OCI-LY1 (cell line): ENCODE measurements at regions not wholly inside any gene's neighbourhood (a gene's known extent, or its start where the extent isn't known, plus 50 kb on each side); places are given as distances from the start of the nearest gene placed in this dataset.

Source experiments
- H2AFZ ChIP-seq: fragments of 200-600 bp; sonication (generic), shearing (Covaris generic); 2 replicates; pipeline ENCODE4 v1.6.0; 2014; ENCODE audit warnings: antibody characterized with exemption, mild to moderate bottlenecking, low read length
- H3F3A ChIP-seq: fragments of 200-600 bp; sonication (generic), shearing (Covaris generic); 2 replicates; pipeline ENCODE4 v1.6.0; 2014; ENCODE audit warnings: mild to moderate bottlenecking, antibody characterized with exemption, low read length, moderate library complexity; ENCODE audit not compliant: insufficient read depth
- H3K27ac ChIP-seq: fragments of 200-600 bp; sonication (generic); 2 replicates; pipeline ENCODE4 v1.5.1; 2014; ENCODE audit warnings: low read length, mixed run types, mild to moderate bottlenecking, low read depth; ENCODE audit not compliant: poor library complexity, severe bottlenecking
- H3K27me3 ChIP-seq: fragments of 200-600 bp; sonication (generic); 2 replicates; pipeline ENCODE4 v1.6.0; 2014; ENCODE audit warnings: antibody characterized with exemption, mild to moderate bottlenecking, low read length, moderate library complexity; ENCODE audit not compliant: insufficient read depth
- H3K36me3 ChIP-seq: fragments of 200-600 bp; sonication (generic); 2 replicates; pipeline ENCODE4 v1.6.1; 2014; ENCODE audit warnings: mild to moderate bottlenecking, antibody characterized with exemption, low read length, moderate library complexity, mixed read lengths; ENCODE audit not compliant: insufficient read depth
- H3K4me1 ChIP-seq: fragments of 200-600 bp; sonication (generic); 2 replicates; pipeline ENCODE4 v1.5.1; 2014; ENCODE audit warnings: mild to moderate bottlenecking, low read length, moderate library complexity; ENCODE audit not compliant: insufficient read depth, severe bottlenecking
- H3K4me2 ChIP-seq: fragments of 200-600 bp; sonication (generic), shearing (Covaris generic); 2 replicates; pipeline ENCODE4 v1.6.1; 2014; ENCODE audit warnings: low read length
- H3K4me3 ChIP-seq: fragments of 200-600 bp; sonication (generic); 2 replicates; pipeline ENCODE4 v1.5.1; 2014; ENCODE audit warnings: low read length, low read depth, mild to moderate bottlenecking, mixed read lengths; ENCODE audit not compliant: poor library complexity, severe bottlenecking
- H3K79me2 ChIP-seq: fragments of 200-600 bp; shearing (Covaris generic); 2 replicates; pipeline ENCODE4 v1.6.1; 2016; ENCODE audit warnings: mixed run types, low read length, mixed read lengths; ENCODE audit not compliant: insufficient read depth
- H3K9ac ChIP-seq: fragments of 200-600 bp; sonication (generic), shearing (Covaris generic); 2 replicates; pipeline ENCODE4 v1.6.1; 2014; ENCODE audit warnings: mild to moderate bottlenecking, low read length, mixed read lengths
- H3K9me2 ChIP-seq: fragments of 200-600 bp; sonication (generic), shearing (Covaris generic); 2 replicates; pipeline ENCODE4 v1.6.1; 2014; ENCODE audit warnings: low read depth, mild to moderate bottlenecking, low read length, mixed read lengths
- H3K9me3 ChIP-seq: fragments of 200-600 bp; shearing (Covaris generic); 2 replicates; pipeline ENCODE4 v1.6.1; 2014; ENCODE audit warnings: low read length, mixed read lengths
- H4K20me1 ChIP-seq: fragments of 200-600 bp; sonication (generic), shearing (Covaris generic); 2 replicates; pipeline ENCODE4 v1.6.0; 2016; ENCODE audit warnings: mild to moderate bottlenecking, low read length; ENCODE audit not compliant: insufficient read depth
- CTCF ChIP-seq: fragments of 200-600 bp; sonication (generic), shearing (Covaris generic); IDR thresholded peaks from 2 replicates; pipeline ENCODE4 v1.5.1; 2017; ENCODE audit warnings: mild to moderate bottlenecking, antibody characterized with exemption, low read length, moderate library complexity, mixed read lengths
- EZH2 ChIP-seq: fragments of 200-600 bp; sonication (generic), shearing (Covaris generic); IDR thresholded peaks from 2 replicates; pipeline ENCODE4 v1.8.0; 2017; ENCODE audit warnings: borderline replicate concordance, mixed run types, mild to moderate bottlenecking, antibody characterized with exemption, low read length, moderate library complexity, mixed read lengths

GRCh38 chr11:70633610-70634009, 235.3 kb downstream of the CTTN start:
- no peaks in the 10 kb centered on the region for H3K79me2 ChIP-seq
- H3K4me1 ChIP-seq = no peaks in the 10 kb centered on the region
- no peak overlapping the region for H3K4me3 ChIP-seq
- no peaks in the 10 kb centered on the region for H3K9me3 ChIP-seq
- no peak overlapping the region for H3K27ac ChIP-seq
- H4K20me1 ChIP-seq = no peaks in the 10 kb centered on the region
- H3K27me3 ChIP-seq = no peaks in the 10 kb centered on the region; the same call in 1 of the 2 replicates
- no peak overlapping the region for H3K4me2 ChIP-seq
- no peaks in the 10 kb centered on the region for H3K9me2 ChIP-seq
- H3K9ac ChIP-seq = no peak overlapping the region
- no peaks in the 10 kb centered on the region for H3K36me3 ChIP-seq
- H2AFZ ChIP-seq = no peak overlapping the region
- H3F3A ChIP-seq = no peaks in the 10 kb centered on the region
- no peak for TF ChIP-seq CTCF
- no peak for TF ChIP-seq EZH2

GRCh38 chr11:70636659-70637058, 238.3 kb downstream of the CTTN start:
- Histone ChIP-seq H3K27ac (no peak overlapping the region), H3K9me2 (no peaks in the 10 kb centered on the region), H3K4me1 (no peaks in the 10 kb centered on the region), H2AFZ (no peak overlapping the region), H3K4me2 (no peak overlapping the region), H3K79me2 (no peaks in the 10 kb centered on the region), H3K4me3 (no peak overlapping the region), H4K20me1 (no peaks in the 10 kb centered on the region), H3F3A (no peaks in the 10 kb centered on the region), H3K9me3 (no peaks in the 10 kb centered on the region), H3K36me3 (no peaks in the 10 kb centered on the region), H3K9ac (no peak overlapping the region), H3K27me3 (no peaks in the 10 kb centered on the region)
- TF ChIP-seq CTCF = no peak
- no peak for TF ChIP-seq EZH2

GRCh38 chr11:70637186-70637800, 239.0 kb downstream of the CTTN start:
- H3F3A ChIP-seq = no peaks in the 10 kb centered on the region
- H3K27me3 ChIP-seq = peaks cover 1% of the 10 kb centered on the region; the same call in 1 of the 2 replicates
- no peak overlapping the region for H3K9ac ChIP-seq
- H4K20me1 ChIP-seq = no peaks in the 10 kb centered on the region
- H3K4me2 ChIP-seq = no peak overlapping the region
- H3K79me2 ChIP-seq = no peaks in the 10 kb centered on the region
- no peaks in the 10 kb centered on the region for H3K9me3 ChIP-seq
- H3K27ac ChIP-seq = no peak overlapping the region
- H3K4me3 ChIP-seq = no peak overlapping the region
- H3K4me1 ChIP-seq = no peaks in the 10 kb centered on the region
- no peak overlapping the region for H2AFZ ChIP-seq
- TF ChIP-seq CTCF = no peak
- no peak for TF ChIP-seq EZH2
- H3K9me2 ChIP-seq = no peaks in the 10 kb centered on the region
- no peaks in the 10 kb centered on the region for H3K36me3 ChIP-seq
